CD4-positive, alpha-beta T cell (primary cell): ENCODE measurements at regions not wholly inside any gene's neighbourhood (a gene's known extent, or its start where the extent isn't known, plus 50 kb on each side); places are given as distances from the start of the nearest gene placed in this dataset.

Experiments used
- ATAC-seq: fragments of 200-7000 bp; cut with Tn5 transposase; one replicate; pipeline ENCODE4 v1.10.0; 2022; ENCODE audit warnings: mild to moderate bottlenecking; ENCODE audit not compliant: poor library complexity
- CTCF ChIA-PET: fragments of 350-600 bp; sonication (Branson Sonifier 250); formaldehyde crosslinking; loops from one replicate; lab custom pipeline; 2021; ENCODE audit warnings: antibody characterized with exemption, inconsistent platforms; lab: Charles Lee
- POLR2A ChIA-PET: fragments of 350-600 bp; sonication (Branson Sonifier 250); formaldehyde crosslinking; loops from one replicate; lab custom pipeline; 2021; ENCODE audit warnings: antibody characterized with exemption, inconsistent platforms; lab: Charles Lee
- DNase-seq, 14 experiments: peaks; one replicate each; pipeline ENCODE4 v3.0.0-alpha.2; 2013 to 2020; ENCODE audit warnings: mixed read lengths in 2 of 14
- H3K27ac ChIP-seq, 2 donors: one replicate each; pipeline versions ENCODE4 v1.5.1 to v1.7.0; 2013; ENCODE audit warnings: low read length in 2 of 2, low read depth in 1 of 2, mild to moderate bottlenecking in 1 of 2
- H3K27me3 ChIP-seq, 2 experiments: 1 replicate in 1 of 2; 2 replicates in 1 of 2; pipeline versions ENCODE4 v1.6.1 to v1.7.0; 2013; ENCODE audit warnings: low read length in 2 of 2, control low read depth in 1 of 2, mild to moderate bottlenecking in 1 of 2, moderate library complexity in 1 of 2; ENCODE audit not compliant: insufficient read depth in 2 of 2, control insufficient read depth in 1 of 2
- H3K36me3 ChIP-seq: one replicate; pipeline ENCODE4 v1.6.1; 2013; ENCODE audit warnings: low read length, control low read depth; ENCODE audit not compliant: insufficient read depth
- H3K4me1 ChIP-seq: one replicate; pipeline ENCODE4 v1.6.1; 2013; ENCODE audit warnings: low read length, control low read depth; ENCODE audit not compliant: insufficient read depth
- H3K4me3 ChIP-seq: one replicate; pipeline ENCODE4 v1.5.1; 2013; ENCODE audit warnings: mild to moderate bottlenecking, low read length, moderate library complexity
- H3K9me3 ChIP-seq, 2 experiments: 1 replicate in 1 of 2; 2 replicates in 1 of 2; pipeline versions ENCODE4 v1.6.1 to v1.7.0; 2013; ENCODE audit warnings: low read length in 2 of 2, mild to moderate bottlenecking in 2 of 2, control low read depth in 1 of 2, moderate library complexity in 1 of 2; ENCODE audit not compliant: control insufficient read depth in 1 of 2, insufficient read depth in 1 of 2
- H3K27ac Mint-ChIP-seq: one replicate; pipeline ENCODE4 v1.8.0; 2020; ENCODE audit warnings: mixed read lengths
- H3K27me3 Mint-ChIP-seq: one replicate; pipeline ENCODE4 v1.8.0; 2021; ENCODE audit warnings: mixed read lengths
- H3K36me3 Mint-ChIP-seq: one replicate; pipeline ENCODE4 v1.8.0; 2021; ENCODE audit warnings: low read depth, mixed read lengths
- H3K4me1 Mint-ChIP-seq: one replicate; pipeline ENCODE4 v1.8.0; 2021; ENCODE audit warnings: low read depth, mixed read lengths
- H3K4me3 Mint-ChIP-seq: one replicate; pipeline ENCODE4 v1.8.0; 2020; ENCODE audit warnings: mild to moderate bottlenecking, mixed read lengths
- H3K9me3 Mint-ChIP-seq: one replicate; pipeline ENCODE4 v1.8.0; 2020; ENCODE audit warnings: mixed read lengths
- intact Hi-C, 2 experiments: fragments of 100-400 bp; cut with DNase I in 1 of 2; cut with micrococcal nuclease in 1 of 2; formaldehyde crosslinking; loops; one replicate each; pipeline versions ENCODE4 v1.15.1 to v1.9.0; 2023 to 2025; cut with DNase I, micrococcal nuclease
- TF ChIP-seq, protein P1 (sequence below): fragments of 200-600 bp; IDR thresholded peaks from one replicate; pipeline ENCODE4 v1.8.0; 2022; ENCODE audit warnings: antibody characterized with exemption, mild to moderate bottlenecking

DNA sequence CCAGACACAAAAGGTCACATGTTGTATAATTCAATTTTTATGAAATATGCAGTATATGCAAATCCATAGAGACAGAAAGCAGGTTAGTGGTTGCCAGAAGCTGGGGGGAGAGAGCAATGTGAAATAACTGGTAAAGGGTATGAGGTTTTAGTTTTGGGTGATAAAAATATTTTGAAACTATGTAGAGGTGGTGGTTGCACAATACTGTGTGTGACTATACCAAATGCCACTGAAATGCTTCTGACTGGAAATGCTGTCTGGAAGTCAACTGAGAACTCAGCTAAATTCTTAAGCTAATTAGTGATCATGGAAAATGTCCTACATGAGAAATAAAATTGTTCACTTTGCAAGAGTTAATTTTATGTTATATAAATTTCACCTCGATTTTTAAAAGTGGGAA is 65.3 kb upstream of the RXFP2 start:
- Histone ChIP-seq H3K4me1 (no peaks in the 10 kb centered on the region), H3K9me3 (peaks cover 0 to 3% of the 10 kb centered on the region in 2 experiments), H3K36me3 (no peaks in the 10 kb centered on the region), H3K4me3 (no peak overlapping the region), H3K27me3 (no peaks in the 10 kb centered on the region), H3K27ac (no peak overlapping the region)
- Mint-ChIP-seq H3K4me1 (no peaks in the 10 kb centered on the region), H3K36me3 (no peaks in the 10 kb centered on the region), H3K27ac (no peak overlapping the region), H3K9me3 (peaks cover 1% of the 10 kb centered on the region), H3K4me3 (no peak overlapping the region), H3K27me3 (peaks cover 13% of the 10 kb centered on the region)
- ATAC-seq (no peak), DNase-seq (no peak)
- POLR2A ChIA-PET = no interaction called here
- intact Hi-C loops = no loop called here
- TF ChIP-seq, protein P1, sequence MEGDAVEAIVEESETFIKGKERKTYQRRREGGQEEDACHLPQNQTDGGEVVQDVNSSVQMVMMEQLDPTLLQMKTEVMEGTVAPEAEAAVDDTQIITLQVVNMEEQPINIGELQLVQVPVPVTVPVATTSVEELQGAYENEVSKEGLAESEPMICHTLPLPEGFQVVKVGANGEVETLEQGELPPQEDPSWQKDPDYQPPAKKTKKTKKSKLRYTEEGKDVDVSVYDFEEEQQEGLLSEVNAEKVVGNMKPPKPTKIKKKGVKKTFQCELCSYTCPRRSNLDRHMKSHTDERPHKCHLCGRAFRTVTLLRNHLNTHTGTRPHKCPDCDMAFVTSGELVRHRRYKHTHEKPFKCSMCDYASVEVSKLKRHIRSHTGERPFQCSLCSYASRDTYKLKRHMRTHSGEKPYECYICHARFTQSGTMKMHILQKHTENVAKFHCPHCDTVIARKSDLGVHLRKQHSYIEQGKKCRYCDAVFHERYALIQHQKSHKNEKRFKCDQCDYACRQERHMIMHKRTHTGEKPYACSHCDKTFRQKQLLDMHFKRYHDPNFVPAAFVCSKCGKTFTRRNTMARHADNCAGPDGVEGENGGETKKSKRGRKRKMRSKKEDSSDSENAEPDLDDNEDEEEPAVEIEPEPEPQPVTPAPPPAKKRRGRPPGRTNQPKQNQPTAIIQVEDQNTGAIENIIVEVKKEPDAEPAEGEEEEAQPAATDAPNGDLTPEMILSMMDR = no peak
- CTCF ChIA-PET = no interaction called here

DNA sequence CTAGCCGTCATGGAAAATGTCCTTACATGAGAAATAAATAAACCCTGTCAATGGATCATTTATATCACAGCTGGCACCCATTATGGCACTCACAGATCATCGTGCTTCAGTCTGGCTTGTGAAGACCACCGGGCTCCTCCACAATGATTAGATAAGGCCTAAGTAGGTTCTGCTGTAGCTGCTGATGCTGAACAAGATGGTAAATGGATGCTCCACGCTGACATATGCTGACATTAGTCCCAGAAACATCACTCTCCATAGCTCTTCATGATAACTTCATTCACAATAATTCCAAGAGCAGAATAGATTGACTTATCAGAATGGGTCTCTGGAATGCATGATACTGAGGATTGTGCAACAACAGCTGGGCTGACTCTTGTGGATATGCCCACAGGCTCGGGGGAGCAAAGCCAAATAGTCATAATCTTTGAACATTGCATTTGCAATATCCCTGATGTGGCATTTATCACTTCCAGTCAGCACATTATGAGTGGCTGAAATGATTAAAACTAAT is 63.8 kb upstream of the RXFP2 start:
- no peak for ATAC-seq
- Mint-ChIP-seq H3K36me3 (no peaks in the 10 kb centered on the region), H3K4me1 (no peaks in the 10 kb centered on the region), H3K27ac (no peak overlapping the region), H3K27me3 (peaks cover 13% of the 10 kb centered on the region), H3K4me3 (no peak overlapping the region), H3K9me3 (no peaks in the 10 kb centered on the region)
- peaks cover 0 to 3% of the 10 kb centered on the region in 2 experiments for H3K9me3 ChIP-seq
- no peak overlapping the region for H3K4me3 ChIP-seq
- no peak for DNase-seq
- intact Hi-C loops = no loop called here
- CTCF ChIA-PET = no interaction called here
- no peaks in the 10 kb centered on the region for H3K4me1 ChIP-seq
- H3K27me3 ChIP-seq = no peaks in the 10 kb centered on the region
- H3K27ac ChIP-seq = no peak overlapping the region
- H3K36me3 ChIP-seq = no peaks in the 10 kb centered on the region
- TF ChIP-seq, protein P1 = no peak
- POLR2A ChIA-PET = no interaction called here

DNA sequence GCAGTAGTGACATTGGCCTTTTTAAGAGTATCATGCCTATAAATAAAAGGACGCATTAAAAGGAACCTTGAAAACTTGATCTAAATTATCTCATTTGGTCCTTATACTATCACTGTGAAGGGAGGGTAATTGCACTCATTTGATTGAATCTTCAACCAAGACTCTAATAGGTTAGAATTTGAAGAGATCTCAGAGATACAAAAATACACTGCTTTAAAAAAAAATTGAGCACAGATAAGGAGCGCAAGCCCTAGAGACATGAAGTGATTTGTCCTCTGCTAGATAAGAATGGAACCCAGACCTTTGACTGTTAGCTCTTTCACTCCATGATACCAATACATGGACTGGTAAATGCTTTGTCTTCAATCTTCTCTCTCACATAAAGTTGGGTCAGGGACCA is 58.2 kb upstream of the RXFP2 start:
- Histone ChIP-seq H3K27ac (no peak overlapping the region), H3K4me1 (no peaks in the 10 kb centered on the region), H3K4me3 (no peak overlapping the region), H3K27me3 (no peaks in the 10 kb centered on the region), H3K9me3 (no peaks in the 10 kb centered on the region), H3K36me3 (no peaks in the 10 kb centered on the region)
- intact Hi-C loops = no loop called here
- ATAC-seq = no peak
- TF ChIP-seq, protein P1 = no peak
- ChIA-PET CTCF (no interaction called here), POLR2A (no interaction called here)
- no peak for DNase-seq
- H3K27me3 Mint-ChIP-seq = peaks cover 14% of the 10 kb centered on the region
- no peak overlapping the region for H3K4me3 Mint-ChIP-seq
- no peaks in the 10 kb centered on the region for H3K4me1 Mint-ChIP-seq
- peaks cover 2% of the 10 kb centered on the region for H3K9me3 Mint-ChIP-seq
- no peaks in the 10 kb centered on the region for H3K36me3 Mint-ChIP-seq
- no peak overlapping the region for H3K27ac Mint-ChIP-seq
